Jurkat, Clone E6-1 (cell line): ENCODE measurements at regions not wholly inside any gene's neighbourhood (a gene's known extent, or its start where the extent isn't known, plus 50 kb on each side); places are given as distances from the start of the nearest gene placed in this dataset.

Experiments used
- DNase-seq: peaks from one replicate; pipeline ENCODE4 v3.0.0-alpha.2; 2011; ENCODE audit warnings: low read depth, low spot score
- H3K4me3 ChIP-seq: 2 replicates; pipeline ENCODE4 v1.5.1; 2011; ENCODE audit warnings: mild to moderate bottlenecking, low read length, control low read depth, moderate library complexity

DNA sequence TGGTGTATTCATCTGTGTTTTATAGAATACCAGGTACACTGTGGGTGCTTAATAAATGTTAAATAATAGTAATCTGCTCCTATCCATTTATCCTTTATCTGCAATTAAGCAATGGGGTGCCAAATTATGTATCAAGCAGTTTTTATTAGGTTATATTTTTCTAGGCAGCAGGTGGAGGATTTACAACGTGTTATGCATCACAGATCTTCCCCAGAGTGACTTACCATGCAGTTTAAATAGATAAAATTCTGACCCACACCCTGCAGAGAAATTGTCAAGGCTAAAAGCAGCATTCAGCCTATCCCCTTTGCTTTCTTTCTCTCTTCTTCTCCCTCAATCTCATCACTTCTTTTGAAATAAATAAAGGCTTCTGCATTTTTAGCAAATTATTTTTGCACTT is 306.4 kb downstream of the CXXC4 start:
- H3K4me3 ChIP-seq: no peak overlapping the region
- no peak for DNase-seq

DNA sequence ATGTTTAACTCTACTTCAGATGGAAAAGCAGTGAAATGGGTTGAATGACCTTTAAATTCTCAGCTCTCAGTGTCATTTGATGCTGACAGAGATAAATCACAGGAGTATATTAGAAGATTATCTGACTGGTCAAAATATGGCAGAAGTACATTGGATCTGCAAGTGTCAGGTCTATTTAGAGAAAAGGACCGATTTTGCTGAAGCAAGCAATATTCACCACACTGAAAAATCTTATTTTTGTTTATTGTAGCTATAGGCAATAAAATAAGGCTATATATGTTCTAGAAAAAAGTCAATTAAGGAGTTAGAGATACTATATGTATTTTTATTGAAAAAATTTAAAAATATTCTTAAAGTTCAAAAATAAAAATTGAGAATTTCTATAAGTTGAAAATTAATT is 325.3 kb downstream of the CXXC4 start:
- H3K4me3 ChIP-seq: no peak overlapping the region
- DNase-seq: no peak

DNA sequence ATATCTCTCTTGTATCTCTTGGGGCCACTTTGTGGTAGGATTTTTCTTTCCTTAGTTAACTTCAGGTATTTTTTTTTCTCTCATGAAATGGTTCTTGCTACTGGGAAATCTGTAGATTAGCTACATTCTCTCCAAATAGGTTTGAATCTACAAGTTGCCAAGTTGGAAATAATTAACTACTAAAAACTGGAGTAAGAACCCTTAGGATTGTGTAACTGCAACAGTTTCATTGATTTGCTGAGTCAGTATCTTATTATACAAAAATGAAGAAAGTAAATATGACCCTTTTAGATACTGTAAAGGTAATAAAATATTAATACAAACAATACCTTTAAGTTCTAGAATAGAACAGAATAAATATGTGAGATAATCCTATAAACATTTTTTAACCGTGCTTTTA is 327.9 kb downstream of the CXXC4 start:
- DNase-seq: no peak
- H3K4me3 ChIP-seq: no peak overlapping the region

DNA sequence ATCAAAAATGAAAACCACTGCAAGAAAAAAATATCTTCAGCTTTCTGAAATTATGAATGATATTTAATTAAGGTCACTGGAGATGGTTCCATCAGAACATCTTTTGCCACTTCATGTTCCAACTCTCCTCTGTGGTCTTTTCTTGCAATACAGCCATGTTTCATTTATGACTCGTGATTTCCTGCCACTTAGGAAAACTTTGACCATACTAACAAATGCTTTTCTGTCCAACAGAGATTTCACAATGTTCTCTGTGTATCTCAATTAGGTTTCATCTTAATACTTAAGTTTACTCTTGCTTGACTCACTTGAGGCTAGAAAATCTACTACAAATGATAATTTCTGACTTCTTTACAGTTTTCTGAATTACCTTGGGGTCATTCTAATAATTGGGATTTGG is 330.9 kb downstream of the CXXC4 start:
- DNase-seq: no peak
- no peak overlapping the region for H3K4me3 ChIP-seq

DNA sequence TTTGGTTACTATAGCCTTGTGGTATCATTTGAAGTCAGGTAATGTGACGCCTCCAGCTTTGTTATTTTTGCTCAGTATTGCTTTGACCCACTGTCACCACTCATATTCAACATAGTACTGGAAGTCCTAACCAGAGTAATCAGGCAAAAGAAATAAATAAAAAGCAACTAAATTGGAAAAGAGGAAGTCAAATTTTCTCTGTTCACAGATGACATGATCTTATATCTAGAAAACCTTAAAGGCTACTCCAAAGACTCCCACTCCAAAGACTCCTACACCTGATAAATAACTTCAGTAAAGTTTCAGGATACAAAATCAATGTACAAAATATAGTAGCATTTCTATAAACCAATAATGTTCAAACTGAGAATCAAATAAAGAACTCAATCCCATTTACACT is 348.6 kb downstream of the CXXC4 start:
- no peak for DNase-seq

DNA sequence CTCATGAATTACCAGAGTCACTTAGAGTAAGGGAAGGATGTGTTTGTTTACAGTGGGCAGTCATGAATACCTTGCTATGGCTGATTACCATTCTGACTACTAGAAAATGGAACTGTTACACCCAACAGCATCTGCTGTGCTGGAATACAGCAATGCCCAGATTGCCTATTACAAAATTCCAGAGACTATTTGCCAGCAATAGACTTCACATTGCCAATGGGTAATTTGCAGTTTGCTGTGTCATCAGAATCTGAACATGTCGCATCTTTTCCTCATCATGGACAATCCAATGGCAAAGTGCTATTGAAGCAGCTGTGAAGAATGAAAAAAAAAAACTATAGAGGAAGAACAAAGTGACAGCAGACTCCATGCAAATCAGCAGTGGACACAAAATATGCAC is 356.6 kb downstream of the CXXC4 start:
- H3K4me3 ChIP-seq: no peak overlapping the region
- DNase-seq: no peak

More for the DNA sequence above, 348.6 kb downstream of the CXXC4 start:
- no peak overlapping the region for H3K4me3 ChIP-seq

DNA sequence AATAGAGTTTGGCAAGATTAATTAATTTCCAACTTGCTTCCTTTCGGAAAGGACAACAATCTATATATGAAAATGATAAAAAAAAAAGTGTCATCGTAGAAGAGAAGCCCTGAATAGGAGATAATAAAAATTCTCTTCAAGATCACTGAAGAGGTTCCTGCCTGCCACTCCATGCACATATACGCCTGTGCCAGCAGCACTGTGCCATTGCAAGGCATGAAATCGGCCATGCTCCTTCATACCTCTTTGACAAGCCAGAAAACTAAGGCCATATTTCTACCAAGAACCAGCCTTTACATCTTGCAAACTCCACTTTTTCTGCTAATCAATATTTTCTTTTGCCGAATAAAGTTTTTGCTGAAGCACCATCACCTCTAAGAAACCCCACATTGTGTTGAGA is 365.5 kb downstream of the CXXC4 start:
- H3K4me3 ChIP-seq: no peak overlapping the region
- no peak for DNase-seq

DNA sequence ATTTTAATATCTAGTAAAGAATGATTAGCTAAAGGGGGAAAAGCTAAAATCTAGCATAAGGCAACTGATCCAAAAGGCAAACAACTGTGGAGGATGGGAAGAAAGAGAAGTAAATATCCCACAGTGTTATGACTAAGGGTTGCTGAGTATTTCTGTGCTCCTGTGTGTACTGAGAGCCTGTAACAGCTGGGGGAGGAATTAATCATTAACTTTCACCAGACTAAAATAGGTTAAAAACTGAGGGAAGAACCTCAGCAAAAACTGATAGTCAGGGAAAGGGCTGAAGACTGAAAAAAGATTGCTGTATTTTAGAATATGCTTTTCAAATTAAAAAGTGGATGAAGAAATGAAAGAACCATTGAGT is 365.9 kb downstream of the CXXC4 start:
- DNase-seq: no peak
- no peak overlapping the region for H3K4me3 ChIP-seq

DNA sequence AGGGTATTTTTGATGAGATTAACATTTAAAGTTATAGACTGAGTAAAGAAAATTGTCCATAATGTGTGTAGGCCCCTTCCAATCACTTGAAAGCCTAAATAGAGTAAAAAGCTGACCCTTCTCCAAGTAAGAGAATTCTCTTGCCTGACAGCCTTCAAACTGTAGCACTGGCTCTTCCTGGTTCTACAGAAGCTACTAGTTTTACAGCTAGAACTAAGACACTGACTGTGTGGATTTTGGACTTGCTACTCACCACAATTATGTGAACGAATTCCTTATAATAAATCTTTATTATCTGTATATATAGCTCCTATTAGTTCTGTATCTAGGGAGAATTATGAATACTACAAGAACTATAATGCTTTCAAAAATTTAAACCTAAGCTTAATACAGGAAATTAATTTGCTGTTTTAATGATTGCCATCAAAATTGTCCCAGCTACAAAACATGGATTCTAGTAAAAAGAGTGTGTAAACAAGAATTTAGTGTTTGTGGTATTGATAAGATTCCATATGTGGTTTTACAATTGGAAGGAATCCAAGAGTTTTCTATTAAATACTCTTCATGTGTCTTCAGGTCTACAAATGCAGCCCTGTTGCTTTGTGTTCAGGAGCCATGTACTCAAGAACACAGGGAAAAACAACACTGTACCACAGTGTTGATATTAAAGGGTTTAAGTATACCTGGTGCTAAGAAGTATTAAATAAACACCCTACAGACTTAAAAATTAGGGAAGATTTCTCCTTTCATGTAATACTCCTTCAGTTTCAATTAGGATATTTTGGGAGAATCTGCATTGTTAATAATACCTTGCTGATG is 366.5 kb downstream of the CXXC4 start:
- DNase-seq: no peak
- H3K4me3 ChIP-seq: no peak overlapping the region

DNA sequence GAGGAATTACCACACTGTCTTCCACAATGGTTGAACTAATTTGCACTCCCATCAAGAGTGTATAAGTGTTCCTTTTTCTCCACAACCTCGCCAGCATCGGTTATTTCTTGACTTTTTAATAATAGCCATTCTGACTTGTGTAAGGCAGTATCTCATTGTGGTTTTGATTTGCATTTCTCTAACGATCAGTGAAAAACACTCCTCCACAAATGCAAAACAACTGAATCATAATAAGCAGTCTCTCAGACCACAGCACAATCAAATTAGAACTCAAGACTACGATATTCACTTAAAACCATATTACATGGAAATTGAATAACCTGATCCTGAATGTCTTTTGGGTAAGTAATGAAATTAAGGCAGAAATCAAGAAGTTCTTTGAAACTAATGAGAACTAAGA is 371.7 kb downstream of the CXXC4 start:
- no peak for DNase-seq
- no peak overlapping the region for H3K4me3 ChIP-seq

DNA sequence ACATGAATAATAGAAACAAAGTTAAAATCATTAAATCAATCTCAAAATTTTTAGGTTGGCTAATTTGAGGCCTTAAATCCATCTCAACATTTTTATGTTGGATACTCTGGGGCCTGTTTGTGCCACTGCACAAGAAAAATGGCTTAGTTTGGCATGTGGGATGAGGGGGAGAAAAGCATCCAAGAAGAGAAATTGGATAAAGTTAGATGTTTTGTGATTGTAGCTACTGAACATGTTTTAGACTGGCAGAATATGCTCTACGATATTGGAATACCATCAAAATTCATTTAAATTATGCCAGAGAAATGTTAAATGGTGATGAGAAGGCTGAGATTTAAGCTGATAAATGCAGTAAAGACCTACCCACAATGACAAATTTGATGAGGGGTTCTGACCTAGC is 376.9 kb downstream of the CXXC4 start:
- no peak for DNase-seq
- H3K4me3 ChIP-seq: no peak overlapping the region

DNA sequence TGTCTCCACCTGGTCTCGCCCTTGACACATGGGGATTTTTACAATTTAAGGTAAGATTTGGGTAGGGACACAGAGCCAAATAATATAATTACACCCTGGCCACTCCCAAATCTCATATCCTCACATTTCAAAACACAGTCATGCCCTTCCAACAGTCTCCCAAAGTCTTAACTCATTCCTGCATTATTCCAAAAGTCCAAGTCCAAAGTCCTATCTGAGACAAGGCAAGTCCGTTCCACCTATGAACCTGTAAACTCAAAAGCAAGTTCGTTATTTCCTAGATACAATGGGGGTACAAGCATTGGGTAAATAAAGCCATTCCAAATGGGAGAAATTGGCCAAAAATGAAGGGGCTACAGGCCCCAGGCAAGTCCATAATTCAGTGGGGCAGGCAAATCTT is 380.8 kb downstream of the CXXC4 start:
- H3K4me3 ChIP-seq: no peak overlapping the region
- DNase-seq: no peak

DNA sequence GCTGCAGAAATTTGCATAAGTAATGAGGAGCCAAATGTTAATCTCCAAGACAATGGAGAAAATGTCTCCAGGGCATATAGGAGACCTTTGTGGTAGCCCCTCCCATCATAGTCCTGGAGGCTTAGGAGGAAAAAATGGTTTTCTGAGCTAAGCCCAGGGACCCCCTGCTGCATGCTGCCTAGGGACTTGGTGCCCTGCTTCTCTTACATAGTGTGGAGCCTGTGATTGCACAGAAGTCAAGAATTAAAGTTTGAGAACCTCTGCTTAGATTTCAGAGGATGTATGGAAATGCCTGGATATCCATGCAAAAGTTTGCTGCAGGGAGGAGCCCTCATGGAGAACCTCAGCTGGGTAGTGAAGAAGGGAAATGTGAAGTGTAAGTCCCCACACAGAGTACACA is 379.4 kb upstream of the TACR3 start:
- no peak overlapping the region for H3K4me3 ChIP-seq
- no peak for DNase-seq

DNA sequence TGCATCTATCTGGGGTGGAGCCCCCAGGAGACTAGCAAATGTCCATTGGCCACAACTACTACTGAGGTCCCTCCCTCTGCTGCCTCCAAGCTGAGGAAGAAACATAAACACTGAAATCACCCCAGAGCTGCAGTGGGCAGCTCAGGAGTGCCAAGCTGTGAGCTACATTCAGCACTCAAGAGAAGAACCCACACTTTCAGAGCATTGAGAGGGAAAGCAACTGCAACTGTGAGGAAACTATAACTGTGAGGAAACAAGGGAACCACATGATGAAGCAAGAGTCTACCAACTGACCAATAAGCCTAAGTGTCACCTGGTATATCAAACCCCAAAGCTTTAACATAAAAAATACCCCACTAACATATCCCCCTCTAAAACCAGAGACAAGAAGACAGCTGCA is 373.5 kb upstream of the TACR3 start:
- DNase-seq: no peak
- H3K4me3 ChIP-seq: no peak overlapping the region

DNA sequence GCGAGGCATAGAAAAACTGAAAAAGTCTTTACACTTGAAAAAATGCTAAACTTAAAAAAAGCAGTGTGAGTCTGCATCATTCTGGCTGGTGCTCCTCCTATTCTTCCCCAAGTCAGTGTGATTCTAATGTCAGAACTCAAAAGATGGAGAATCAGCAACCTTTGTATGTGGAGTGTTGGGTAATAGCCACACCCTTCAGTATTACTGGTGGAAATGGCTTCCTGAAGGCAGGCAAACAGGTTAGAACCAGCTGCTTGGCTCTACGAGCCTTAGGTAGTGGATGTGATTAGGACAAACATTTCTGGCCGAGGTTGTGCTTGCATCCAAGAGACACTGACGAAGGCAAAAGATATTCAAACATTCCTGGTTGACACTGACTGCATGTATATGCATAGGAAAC is 353.4 kb upstream of the TACR3 start:
- H3K4me3 ChIP-seq: no peak overlapping the region
- no peak for DNase-seq

DNA sequence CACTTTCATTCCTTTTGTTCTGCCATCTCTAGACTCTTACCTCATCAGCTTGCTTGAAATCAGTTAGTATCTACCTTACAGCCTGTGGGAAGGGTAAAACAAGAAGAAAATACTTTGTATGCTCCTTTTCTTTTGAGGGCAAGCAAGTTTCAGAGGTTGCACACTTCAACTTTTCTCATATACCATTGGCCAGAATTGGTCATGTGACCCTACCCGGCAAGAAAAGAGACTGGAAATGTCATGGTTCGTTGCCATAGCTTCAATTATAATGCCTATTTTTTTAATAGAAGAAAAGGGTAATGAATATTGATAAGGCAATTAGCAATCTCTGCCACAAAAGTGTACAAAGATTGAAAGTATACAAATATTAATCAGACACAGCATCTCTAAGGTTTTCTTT is 346.7 kb upstream of the TACR3 start:
- no peak for DNase-seq
- H3K4me3 ChIP-seq: no peak overlapping the region

DNA sequence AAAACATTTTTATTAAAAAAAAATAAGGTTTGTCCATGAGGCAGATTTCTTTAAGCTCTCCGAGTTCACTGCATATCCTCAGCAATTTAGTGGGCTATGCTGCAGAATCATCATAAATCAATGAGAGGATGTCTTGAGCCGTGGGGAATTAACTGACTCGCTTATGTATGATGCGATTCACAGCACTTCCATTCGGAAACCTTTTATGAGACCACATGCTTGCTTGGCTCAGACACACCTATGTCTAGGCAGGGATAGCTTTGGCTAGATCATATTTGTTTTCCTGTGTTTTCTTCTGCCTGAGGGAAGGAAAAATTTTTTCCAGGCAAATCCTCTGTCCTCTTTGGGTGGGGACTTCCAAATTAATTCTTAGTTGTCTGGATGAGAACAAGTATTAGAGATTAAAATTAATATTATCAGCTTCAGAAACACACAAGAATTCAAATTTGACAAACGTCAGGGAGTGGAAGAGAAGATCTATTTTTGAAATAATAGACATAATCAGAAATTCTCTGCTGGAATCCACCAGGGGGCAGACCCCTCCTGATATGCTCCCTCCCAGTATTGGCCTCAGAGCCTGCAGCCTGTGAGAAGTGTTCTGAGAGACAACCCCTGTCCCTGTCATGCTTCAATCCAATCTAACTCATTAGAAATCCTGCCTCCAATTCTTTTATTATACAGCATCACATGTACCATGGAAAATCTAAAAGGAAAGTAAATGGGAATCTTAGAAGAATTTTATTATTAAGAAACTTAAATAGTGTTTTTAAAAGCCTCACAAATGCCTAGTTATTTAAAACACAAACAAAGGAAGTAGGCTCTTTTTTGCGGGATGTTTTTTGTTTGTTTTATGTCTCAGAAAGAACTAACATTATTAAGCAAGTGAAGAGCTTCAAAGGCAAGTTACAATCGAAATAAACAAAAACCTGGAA is 345.1 kb upstream of the TACR3 start:
- no peak overlapping the region for H3K4me3 ChIP-seq
- peak; percentile 12 for DNase-seq

DNA sequence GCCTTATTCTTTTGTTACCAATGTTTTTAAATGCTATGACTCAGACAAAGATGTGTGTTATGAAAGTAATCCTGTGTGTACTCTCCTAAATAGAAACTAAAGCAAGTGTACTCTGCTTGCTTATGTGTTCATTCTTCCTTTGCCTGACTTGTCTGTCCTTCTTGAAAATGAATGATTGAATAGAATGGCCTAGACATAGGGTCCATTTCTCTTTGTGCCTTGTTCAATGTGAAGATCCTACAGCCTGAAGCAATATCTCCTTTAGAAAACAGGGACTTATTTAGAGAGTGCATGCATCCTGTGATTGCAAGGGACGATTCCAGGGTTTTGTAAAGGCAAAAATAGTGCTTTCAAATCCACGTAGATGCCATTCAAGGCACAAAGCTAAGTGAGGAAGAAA is 343.6 kb upstream of the TACR3 start:
- DNase-seq: no peak

DNA sequence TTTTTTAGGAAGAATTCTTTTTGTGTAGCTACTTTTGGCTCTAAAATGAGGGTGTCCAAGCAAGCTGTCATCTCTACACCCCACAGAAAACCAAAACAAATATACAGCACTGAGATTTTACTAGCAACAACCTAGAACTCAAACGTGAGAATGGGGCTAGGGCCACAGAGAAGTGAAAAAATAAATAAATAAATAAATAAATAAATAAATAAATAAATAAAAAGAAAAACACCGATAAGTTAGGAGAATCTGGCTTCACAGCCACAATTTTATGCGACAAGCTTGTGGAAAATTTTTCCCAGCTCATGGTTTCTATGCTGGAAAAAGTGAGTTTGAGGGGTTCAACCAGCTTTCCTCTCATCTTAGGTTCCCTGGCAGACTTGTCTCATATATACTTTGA is 324.6 kb upstream of the TACR3 start:
- no peak for DNase-seq
- no peak overlapping the region for H3K4me3 ChIP-seq

More for the DNA sequence above, 343.6 kb upstream of the TACR3 start:
- H3K4me3 ChIP-seq: no peak overlapping the region

DNA sequence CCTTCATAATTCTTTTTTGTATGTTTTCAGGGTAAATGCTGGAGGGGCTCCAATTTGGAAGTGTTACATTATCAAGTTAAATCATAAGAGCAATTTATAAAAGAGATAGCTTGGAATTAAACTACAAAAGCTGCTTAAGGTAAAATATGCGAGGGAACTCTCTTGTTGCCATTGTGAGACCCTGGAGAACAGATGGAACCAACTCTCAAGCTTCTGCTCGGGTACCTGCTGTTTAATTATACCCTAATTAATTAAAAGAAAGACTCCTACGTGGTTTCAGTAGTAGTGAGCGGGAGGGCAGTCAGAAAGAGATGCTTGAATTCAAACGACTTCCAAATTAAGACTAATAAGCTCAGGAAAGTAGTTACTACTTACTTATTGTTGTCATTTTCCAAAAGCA is 313.1 kb upstream of the TACR3 start:
- no peak for DNase-seq
- H3K4me3 ChIP-seq: no peak overlapping the region

DNA sequence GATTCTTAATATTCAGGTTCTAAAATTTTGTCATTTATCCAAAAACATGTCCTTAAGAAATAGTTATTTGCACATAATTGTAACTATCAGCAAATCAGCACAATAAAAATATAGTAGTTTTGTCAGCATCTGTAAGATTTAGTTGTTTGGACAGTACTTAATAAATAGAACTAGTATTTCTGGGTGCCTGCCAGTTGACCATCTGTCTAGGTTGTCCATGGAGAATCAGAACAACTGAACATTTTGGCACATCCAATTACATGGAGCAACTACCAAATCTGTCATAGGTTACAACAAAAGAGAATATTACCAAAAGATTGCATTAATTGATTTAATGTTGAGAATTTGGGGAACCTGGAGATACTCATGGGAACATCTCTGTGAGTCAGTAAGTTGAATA is 305.5 kb upstream of the TACR3 start:
- H3K4me3 ChIP-seq: no peak overlapping the region
- no peak for DNase-seq
